ENCODE measurements at regions not wholly inside any gene's neighbourhood (a gene's known extent, or its start where the extent isn't known, plus 50 kb on each side); places are given as distances from the start of the nearest gene placed in this dataset.

DNA sequence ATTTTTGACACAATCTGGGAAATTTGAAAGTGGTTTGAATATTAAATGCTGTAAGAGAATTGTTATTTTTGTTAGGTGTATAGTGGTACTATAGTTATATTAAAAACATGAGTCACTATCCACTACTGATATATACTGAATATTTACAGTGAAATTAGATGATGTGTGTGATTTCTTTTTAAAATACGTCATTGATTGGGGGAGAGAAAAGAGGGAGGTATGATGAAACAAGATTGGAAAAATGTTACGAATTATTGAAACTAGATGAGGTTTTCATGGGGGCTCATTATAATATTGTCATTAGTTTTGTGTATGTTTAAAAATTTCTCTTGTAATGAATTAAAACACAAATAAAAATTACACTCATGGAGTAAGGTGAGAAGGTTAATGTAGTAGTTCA, 571.4 kb downstream of the HTR7 start:
- TF ChIP-seq, protein P1, sequence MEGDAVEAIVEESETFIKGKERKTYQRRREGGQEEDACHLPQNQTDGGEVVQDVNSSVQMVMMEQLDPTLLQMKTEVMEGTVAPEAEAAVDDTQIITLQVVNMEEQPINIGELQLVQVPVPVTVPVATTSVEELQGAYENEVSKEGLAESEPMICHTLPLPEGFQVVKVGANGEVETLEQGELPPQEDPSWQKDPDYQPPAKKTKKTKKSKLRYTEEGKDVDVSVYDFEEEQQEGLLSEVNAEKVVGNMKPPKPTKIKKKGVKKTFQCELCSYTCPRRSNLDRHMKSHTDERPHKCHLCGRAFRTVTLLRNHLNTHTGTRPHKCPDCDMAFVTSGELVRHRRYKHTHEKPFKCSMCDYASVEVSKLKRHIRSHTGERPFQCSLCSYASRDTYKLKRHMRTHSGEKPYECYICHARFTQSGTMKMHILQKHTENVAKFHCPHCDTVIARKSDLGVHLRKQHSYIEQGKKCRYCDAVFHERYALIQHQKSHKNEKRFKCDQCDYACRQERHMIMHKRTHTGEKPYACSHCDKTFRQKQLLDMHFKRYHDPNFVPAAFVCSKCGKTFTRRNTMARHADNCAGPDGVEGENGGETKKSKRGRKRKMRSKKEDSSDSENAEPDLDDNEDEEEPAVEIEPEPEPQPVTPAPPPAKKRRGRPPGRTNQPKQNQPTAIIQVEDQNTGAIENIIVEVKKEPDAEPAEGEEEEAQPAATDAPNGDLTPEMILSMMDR (optimal IDR thresholded peaks at IDR 0.05 in 1 of 3, IDR thresholded peaks at IDR 0.05 in 1 of 3, conservative IDR thresholded peaks at IDR 0.05 in 1 of 3; ENCODE audit: extremely low read depth in 1 of 3, insufficient read depth in 2 of 3, low read length in 3 of 3), result no peak
- TF ChIP-seq EZH2 (IDR thresholded peaks at IDR 0.05; ENCODE audit: low read length), result no peak
